Stimulated activated CD4-positive, alpha-beta T cell treated with anti-CD3 and anti-CD28 coated beads, TNF-alpha, amount 100 ng/mL, for 24 hours (primary cell): ENCODE measurements at regions not wholly inside any gene's neighbourhood (a gene's known extent, or its start where the extent isn't known, plus 50 kb on each side); places are given as distances from the start of the nearest gene placed in this dataset.
"Not testable (repeated sequence)": the region's sequence is repeated elsewhere in the genome, so short reads cannot be mapped to it uniquely, and the experiment has no call there.

Experiments used
- DNase-seq, 3 experiments: peaks; one replicate each; pipeline ENCODE4 v3.0.0-alpha.2; 2020; ENCODE audit warnings: low read depth in 3 of 3

GRCh38 chr11:121901417-121901816 is 214.6 kb downstream of the BLID start:
- not testable (repeated sequence) for DNase-seq

- DNase-seq = no peak
Measured at GRCh38 chr11:121899520-121899919, 216.5 kb downstream of the BLID start.

DNA sequence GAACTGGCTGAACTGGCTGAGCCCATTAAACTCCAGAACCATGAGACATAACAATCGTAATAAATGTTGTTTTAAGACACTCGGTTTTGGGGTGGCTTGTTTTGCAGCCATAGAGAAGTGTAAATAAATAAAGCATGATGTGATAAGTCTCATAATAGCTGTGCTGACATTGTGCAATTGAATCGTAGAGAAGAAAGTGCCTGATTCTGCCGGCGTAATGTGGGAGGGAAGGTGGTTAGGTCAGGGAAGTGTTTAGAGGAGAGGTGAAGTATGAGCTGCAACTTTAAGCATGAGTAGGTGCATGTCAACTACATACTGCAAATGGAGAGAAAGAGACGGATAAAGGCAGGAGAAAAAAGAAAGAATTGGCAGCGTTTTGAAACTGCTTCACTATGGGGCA is 217.1 kb downstream of the BLID start:
- DNase-seq = no peak

DNA sequence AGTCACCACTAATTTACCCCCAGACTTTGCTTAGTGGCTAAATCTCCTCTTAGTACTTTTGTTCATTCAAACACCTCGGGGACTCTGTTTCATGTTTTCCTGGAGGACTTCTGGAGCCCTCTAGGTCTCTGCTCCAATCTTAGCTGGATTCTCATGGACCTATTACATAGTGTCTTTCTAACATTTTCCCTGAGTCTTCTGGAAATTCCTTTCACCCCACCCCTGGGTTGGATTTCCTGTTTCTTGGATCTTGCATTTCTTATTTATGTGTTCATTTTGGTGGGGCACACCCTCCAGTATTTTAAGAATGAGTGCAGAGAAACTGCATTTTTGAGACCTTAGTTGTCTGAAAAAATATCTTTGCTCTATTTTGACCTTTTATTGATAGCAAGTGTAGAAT is 220.1 kb downstream of the BLID start:
- no peak for DNase-seq

DNA sequence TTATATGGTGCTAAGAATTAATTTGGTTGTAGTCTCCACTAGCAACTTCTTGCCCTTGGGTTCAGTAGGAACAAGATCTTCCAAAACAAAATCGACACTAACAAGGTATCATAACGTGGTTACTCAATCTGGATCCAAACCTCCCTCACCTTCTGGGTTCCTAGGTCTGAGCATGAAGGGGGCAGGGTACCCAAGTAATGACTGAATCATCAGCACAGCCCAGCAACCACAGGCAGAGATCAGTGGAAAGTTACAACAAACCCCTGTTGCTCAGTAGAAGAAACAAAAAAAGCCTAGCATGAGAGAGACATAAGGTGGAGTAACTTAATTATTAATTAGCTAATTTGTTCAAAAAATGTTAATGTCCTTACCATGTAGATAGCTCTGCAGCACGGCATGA is 221.4 kb downstream of the BLID start:
- DNase-seq = no peak

- no peak for DNase-seq
Measured at GRCh38 chr11:121892863-121893262, 223.2 kb downstream of the BLID start.

- DNase-seq = no peak
Measured at GRCh38 chr11:121892131-121892681, 223.8 kb downstream of the BLID start.

DNA sequence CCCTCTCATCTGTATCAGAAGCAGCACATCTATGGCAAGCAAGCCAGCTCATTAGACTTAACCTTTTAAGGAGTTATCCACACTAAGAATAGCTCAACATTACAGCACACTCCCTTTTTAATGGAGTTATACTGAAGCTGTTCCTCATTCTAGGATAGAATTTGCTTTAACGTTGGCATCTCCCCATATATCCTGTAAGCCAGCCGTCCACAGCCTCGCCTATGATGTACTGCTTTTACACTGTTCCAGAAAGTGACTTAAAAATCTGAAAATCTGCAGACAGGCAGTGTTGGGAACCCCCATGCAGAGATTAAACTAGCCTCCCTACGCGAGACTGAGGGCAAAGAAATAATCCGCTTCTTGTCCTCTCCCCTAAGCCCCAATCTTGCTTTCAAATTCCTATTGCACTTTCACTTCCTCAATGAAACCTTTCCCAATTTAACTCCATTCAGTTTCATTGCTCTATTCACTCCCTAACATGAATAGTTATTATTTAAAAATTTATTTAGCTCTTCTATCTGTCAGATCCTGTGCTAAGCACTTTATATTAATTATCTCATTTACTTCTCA is 225.0 kb downstream of the BLID start:
- no peak for DNase-seq

- no peak for DNase-seq
Measured at GRCh38 chr11:121890377-121890776, 225.6 kb downstream of the BLID start.

- DNase-seq = no peak
Measured at GRCh38 chr11:121889931-121890330, 226.1 kb downstream of the BLID start.

DNA sequence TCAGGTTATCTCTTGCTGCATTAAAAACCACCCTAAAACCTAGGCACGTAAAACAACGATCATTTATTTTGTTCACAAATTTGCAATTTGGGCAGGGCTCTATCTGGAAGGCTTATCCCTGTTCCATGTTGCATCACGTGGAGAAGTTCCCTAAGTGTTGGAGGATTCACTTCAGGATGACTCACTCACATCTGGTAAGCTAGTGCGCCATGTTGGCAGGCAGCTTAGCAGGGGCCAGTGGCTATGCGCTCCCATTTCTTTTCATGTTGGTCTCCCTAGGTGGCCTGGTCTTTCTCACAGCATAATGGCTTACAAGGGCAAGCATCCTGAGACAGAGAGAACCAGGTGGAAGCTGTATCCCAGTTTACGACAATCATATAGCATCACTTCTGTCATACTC is 226.8 kb downstream of the BLID start:
- DNase-seq = no peak

GRCh38 chr11:121887976-121888557 is 227.9 kb downstream of the BLID start:
- no peak for DNase-seq

DNA sequence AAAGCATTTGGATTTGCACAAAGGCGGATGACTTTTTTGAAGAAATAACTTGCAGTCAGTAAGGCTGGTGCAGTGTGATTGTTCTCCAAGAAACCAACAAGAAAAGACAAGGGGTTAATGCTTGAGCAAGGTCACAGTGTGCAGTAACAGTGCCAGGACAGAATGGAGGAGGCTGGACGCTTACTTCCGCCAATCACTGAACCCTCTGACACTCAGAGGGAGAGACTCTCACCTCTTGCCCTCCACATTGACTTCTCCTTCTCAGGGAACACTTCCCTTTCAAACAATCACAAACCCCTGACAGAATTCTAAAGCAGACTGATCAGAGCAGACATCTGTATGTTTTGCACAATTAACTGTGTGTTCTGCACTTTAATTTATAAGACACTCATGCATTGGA is 228.4 kb downstream of the BLID start:
- DNase-seq = no peak

DNA sequence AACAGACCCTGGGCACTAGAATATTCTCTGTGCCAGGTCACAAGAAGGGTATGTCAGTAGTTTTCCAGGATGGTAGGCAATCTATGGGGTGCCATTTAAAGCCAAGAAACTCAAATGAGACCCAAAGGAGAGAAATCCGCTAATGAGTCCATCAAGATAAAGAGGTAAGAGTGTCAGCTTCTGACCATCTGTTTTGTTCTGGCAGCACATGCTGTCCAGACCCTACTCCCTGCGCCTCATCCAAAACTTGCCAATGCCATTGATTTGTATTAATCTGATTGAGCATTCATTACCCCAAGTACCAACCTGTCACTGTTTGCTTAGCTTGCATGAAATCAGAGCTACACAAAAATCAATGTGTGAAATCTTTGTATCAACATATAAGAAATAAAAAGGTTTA is 229.0 kb downstream of the BLID start:
- no peak for DNase-seq

- DNase-seq = no peak
Measured at GRCh38 chr11:121886005-121886734, 229.8 kb downstream of the BLID start.

GRCh38 chr11:121884626-121885025 is 231.4 kb downstream of the BLID start:
- DNase-seq = no peak

- no peak for DNase-seq
Measured at GRCh38 chr11:121881806-121882205, 234.2 kb downstream of the BLID start.

GRCh38 chr11:121877152-121877551 is 238.9 kb downstream of the BLID start:
- DNase-seq = no peak

DNA sequence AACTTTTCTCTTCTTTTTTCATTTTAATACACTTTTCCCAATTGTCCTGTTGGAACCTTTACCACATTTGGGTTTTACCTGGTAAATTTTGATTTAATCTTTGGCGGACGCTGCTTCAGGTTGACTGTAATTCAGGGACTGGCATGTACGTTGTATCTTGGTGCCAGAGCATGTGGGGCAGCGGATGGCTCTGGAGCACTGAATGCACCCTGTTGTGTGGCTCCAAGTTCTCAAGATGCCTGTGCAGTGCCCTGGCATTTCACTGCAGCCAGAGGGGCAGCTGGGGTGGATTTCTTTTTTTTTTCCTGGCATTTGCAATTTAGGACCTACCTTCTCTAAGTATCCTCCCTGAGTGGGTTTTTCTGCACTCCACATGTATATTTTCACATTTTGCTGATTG is 242.2 kb downstream of the BLID start:
- no peak for DNase-seq

DNA sequence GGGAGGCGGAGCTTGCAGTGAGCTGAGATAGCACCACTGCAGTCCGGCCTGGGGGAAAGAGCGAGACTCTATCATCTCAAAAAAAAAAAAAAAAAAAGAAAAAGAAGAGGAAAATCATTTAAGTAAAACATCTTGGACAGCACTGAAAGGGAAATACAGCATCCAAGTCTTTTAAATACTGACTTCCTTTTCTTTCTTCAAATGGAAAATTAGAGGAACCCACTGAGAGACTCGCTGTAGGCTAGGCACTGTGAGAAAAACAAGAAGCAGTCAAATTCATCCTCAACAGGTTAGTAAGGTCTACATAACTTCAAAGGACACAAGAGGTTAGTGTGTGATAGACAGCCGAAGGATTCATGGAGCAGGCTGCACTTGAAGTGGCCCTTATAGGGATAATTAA is 243.7 kb downstream of the BLID start:
- no peak for DNase-seq

- DNase-seq = no peak
Measured at GRCh38 chr11:121870206-121871045, 245.6 kb downstream of the BLID start.

DNA sequence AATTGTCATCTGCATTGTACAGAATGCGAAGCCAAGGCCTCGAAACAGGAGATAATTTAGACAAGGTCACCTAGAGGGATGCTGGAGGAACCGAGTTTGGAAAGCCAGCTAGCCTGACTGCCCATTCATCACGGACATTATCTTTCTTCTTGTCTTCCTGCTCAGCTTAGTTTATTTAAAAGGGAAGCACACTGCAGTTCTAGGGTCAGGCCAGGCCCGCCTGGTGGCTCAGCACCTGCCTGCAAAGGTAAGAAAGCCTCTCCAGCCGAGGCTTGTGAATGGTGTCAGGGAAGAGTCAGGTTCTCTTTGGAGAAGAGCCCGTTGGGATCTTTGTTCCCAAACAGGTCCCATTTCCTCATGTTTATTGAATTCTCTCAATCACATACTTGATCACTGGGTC is 246.5 kb downstream of the BLID start:
- DNase-seq = no peak
